PC-9 (cell line): ENCODE measurements at regions not wholly inside any gene's neighbourhood (a gene's known extent, or its start where the extent isn't known, plus 50 kb on each side); places are given as distances from the start of the nearest gene placed in this dataset.

Experiments used
- BruUV-seq: library from RNA; stranded (reverse); fragments of 400-500 nt; replicated peaks from 2 replicates; lab custom pipeline; 2021; lab: Mats Ljungman, UMichigan
- CTCF ChIA-PET: fragments of 300-600 bp; sonication (Branson Sonifier 250); formaldehyde crosslinking; loops from one replicate; lab custom pipeline; 2022; ENCODE audit warnings: antibody characterized with exemption; lab: Charles Lee
- POLR2A ChIA-PET: fragments of 300-600 bp; sonication (Branson Sonifier 250); formaldehyde crosslinking; loops from one replicate; lab custom pipeline; 2022; ENCODE audit warnings: antibody characterized with exemption; ENCODE audit not compliant: unreplicated experiment; lab: Charles Lee
- DNase-seq, 2 experiments: peaks; one replicate each; pipeline versions ENCODE4 v3.0.0 to v3.0.0-alpha.2; 2015 to 2022; ENCODE audit warnings: mixed read lengths in 1 of 2
- H2AFZ ChIP-seq: fragments of 200-600 bp; sonication (generic); 2 replicates; pipeline ENCODE4 v1.8.1; 2017; ENCODE audit warnings: antibody characterized with exemption
- H3F3A ChIP-seq: fragments of 200-600 bp; sonication (generic); 2 replicates; pipeline ENCODE4 v1.8.1; 2017; ENCODE audit warnings: antibody characterized with exemption, mild to moderate bottlenecking, low read depth; ENCODE audit not compliant: insufficient read depth
- H3K27ac ChIP-seq: fragments of 200-600 bp; sonication (generic); 2 replicates; pipeline ENCODE4 v1.6.1; 2016; ENCODE audit warnings: mixed run types
- H3K27me3 ChIP-seq: fragments of 200-600 bp; sonication (generic); 2 replicates; pipeline ENCODE4 v1.6.1; 2016; ENCODE audit warnings: low read depth, mixed run types; ENCODE audit not compliant: insufficient read depth
- H3K36me3 ChIP-seq: fragments of 200-600 bp; sonication (generic); 2 replicates; pipeline ENCODE4 v1.6.1; 2016; ENCODE audit warnings: low read depth, mixed run types
- H3K4me1 ChIP-seq: fragments of 200-600 bp; sonication (generic); replicated peaks from 2 replicates; pipeline ENCODE4 v1.6.1; 2016; ENCODE audit warnings: mixed run types; ENCODE audit not compliant: insufficient read depth
- H3K4me2 ChIP-seq: fragments of 200-600 bp; sonication (generic); 2 replicates; pipeline ENCODE4 v1.6.1; 2017; ENCODE audit warnings: mixed run types
- H3K4me3 ChIP-seq: fragments of 200-600 bp; sonication (generic); 2 replicates; pipeline ENCODE4 v1.6.1; 2016; ENCODE audit warnings: mixed run types
- H3K79me2 ChIP-seq: fragments of 200-600 bp; sonication (generic); 2 replicates; pipeline ENCODE4 v1.6.1; 2017; ENCODE audit warnings: low read depth, mixed run types
- H3K9me2 ChIP-seq: fragments of 200-600 bp; sonication (generic); 2 replicates; pipeline ENCODE4 v1.8.1; 2017; ENCODE audit warnings: mild to moderate bottlenecking; ENCODE audit not compliant: insufficient read depth
- H3K9me3 ChIP-seq: fragments of 200-600 bp; sonication (generic); 2 replicates; pipeline ENCODE4 v1.8.1; 2016; ENCODE audit warnings: low read depth; ENCODE audit not compliant: insufficient read depth
- H4K20me1 ChIP-seq: fragments of 200-600 bp; sonication (generic); 2 replicates; pipeline ENCODE4 v1.8.1; 2017; ENCODE audit not compliant: insufficient read depth
- CTCF ChIP-seq: fragments of 200-600 bp; sonication (generic); conservative IDR thresholded peaks from 2 replicates; pipeline ENCODE4 v1.6.1; 2017; ENCODE audit warnings: mixed run types, antibody characterized with exemption, mild to moderate bottlenecking, moderate library complexity
- EZH2 ChIP-seq: fragments of 200-600 bp; sonication (generic); IDR thresholded peaks from 2 replicates; pipeline ENCODE4 v1.8.0; 2017; ENCODE audit warnings: antibody characterized with exemption, low read depth
- intact Hi-C: fragments of 100-400 bp; cut with micrococcal nuclease; formaldehyde crosslinking; loops from one replicate; pipeline ENCODE4 v1.10.0; 2022; ENCODE audit not compliant: unreplicated experiment

- Histone ChIP-seq H3F3A (no peaks in the 10 kb centered on the region), H2AFZ (no peak overlapping the region), H3K4me3 (no peak overlapping the region), H3K36me3 (no peaks in the 10 kb centered on the region), H3K9me3 (no peaks in the 10 kb centered on the region), H3K9me2 (no peaks in the 10 kb centered on the region), H3K27me3 (no peaks in the 10 kb centered on the region), H3K27ac (no peak overlapping the region), H3K79me2 (no peaks in the 10 kb centered on the region), H3K4me2 (no peak overlapping the region), H4K20me1 (no peaks in the 10 kb centered on the region), H3K4me1 (0 out of 2 replicates have a peak, but pooled peaks cover 6% of the 10 kb centered on the region)
- intact Hi-C loops: no loop called here
- ChIA-PET CTCF (interaction anchor here (0.6 kb wide), 1 partner anchor 334 kb away, joined by 4 read pairs; no protein-coding TSS in a partner anchor), POLR2A (no interaction called here)
- no peak for DNase-seq
- TF ChIP-seq CTCF (no peak), EZH2 (no peak)
- BruUV-seq: no TSS peak
Measured at GRCh38 chr5:167918184-167918812, 373.1 kb upstream of the WWC1 start.

GRCh38 chr5:167918813-167919483, 372.5 kb upstream of the WWC1 start:
- H3K4me2 ChIP-seq: no peak overlapping the region
- POLR2A ChIA-PET: no interaction called here
- H3K9me2 ChIP-seq: no peaks in the 10 kb centered on the region
- no peak overlapping the region for H2AFZ ChIP-seq
- no peaks in the 10 kb centered on the region for H4K20me1 ChIP-seq
- H3K79me2 ChIP-seq: no peaks in the 10 kb centered on the region
- no peaks in the 10 kb centered on the region for H3K36me3 ChIP-seq
- no peaks in the 10 kb centered on the region for H3K9me3 ChIP-seq
- TF ChIP-seq CTCF: no peak
- CTCF ChIA-PET: interaction anchor here (0.6 kb wide), 1 partner anchor 335 kb away, joined by 4 read pairs; no protein-coding TSS in a partner anchor
- 0 out of 2 replicates have a peak, but pooled peaks cover 6% of the 10 kb centered on the region for H3K4me1 ChIP-seq
- H3F3A ChIP-seq: no peaks in the 10 kb centered on the region
- BruUV-seq: no TSS peak
- H3K27ac ChIP-seq: no peak overlapping the region
- intact Hi-C loops: no loop called here
- DNase-seq: peak in 1 of 2 experiments; percentile 68
- H3K4me3 ChIP-seq: no peak overlapping the region
- H3K27me3 ChIP-seq: no peaks in the 10 kb centered on the region

GRCh38 chr5:167920589-167920988, 370.9 kb upstream of the WWC1 start:
- H3K79me2 ChIP-seq: no peaks in the 10 kb centered on the region
- DNase-seq: peak in 1 of 2 experiments; percentile 75
- no peaks in the 10 kb centered on the region for H3K9me2 ChIP-seq
- no peak overlapping the region for H3K4me3 ChIP-seq
- no peaks in the 10 kb centered on the region for H4K20me1 ChIP-seq
- H3K4me1 ChIP-seq: 0 out of 2 replicates have a peak, but pooled peaks cover 6% of the 10 kb centered on the region
- H3K36me3 ChIP-seq: no peaks in the 10 kb centered on the region
- no peak overlapping the region for H3K4me2 ChIP-seq
- H3K9me3 ChIP-seq: no peaks in the 10 kb centered on the region
- TF ChIP-seq EZH2 (no peak), CTCF (no peak)
- no peaks in the 10 kb centered on the region for H3F3A ChIP-seq
- intact Hi-C loops: no loop called here
- no peaks in the 10 kb centered on the region for H3K27me3 ChIP-seq
- CTCF ChIA-PET: no interaction called here
- POLR2A ChIA-PET: no interaction called here
- no peak overlapping the region for H2AFZ ChIP-seq
- no TSS peak for BruUV-seq
- 0 out of 2 replicates have a peak overlapping the region, but pooled peaks have one; percentile 24 for H3K27ac ChIP-seq
